Choroid plexus epithelial cell (primary cell): ENCODE measurements at regions not wholly inside any gene's neighbourhood (a gene's known extent, or its start where the extent isn't known, plus 50 kb on each side); places are given as distances from the start of the nearest gene placed in this dataset.

ENCODE experiments used
- DNase-seq: peaks from one replicate; pipeline ENCODE4 v3.0.0-alpha.2; 2010; ENCODE audit warnings: low read depth
- H3K4me3 ChIP-seq: 2 replicates; pipeline ENCODE4 v1.5.1; 2011; ENCODE audit warnings: low read depth, mild to moderate bottlenecking, control low read depth, low read length, moderate library complexity
- CTCF ChIP-seq: conservative IDR thresholded peaks from 2 replicates; pipeline ENCODE4 v1.5.1; 2011; ENCODE audit warnings: low read depth, mild to moderate bottlenecking, control low read depth, inconsistent platforms, low read length, moderate library complexity

DNA sequence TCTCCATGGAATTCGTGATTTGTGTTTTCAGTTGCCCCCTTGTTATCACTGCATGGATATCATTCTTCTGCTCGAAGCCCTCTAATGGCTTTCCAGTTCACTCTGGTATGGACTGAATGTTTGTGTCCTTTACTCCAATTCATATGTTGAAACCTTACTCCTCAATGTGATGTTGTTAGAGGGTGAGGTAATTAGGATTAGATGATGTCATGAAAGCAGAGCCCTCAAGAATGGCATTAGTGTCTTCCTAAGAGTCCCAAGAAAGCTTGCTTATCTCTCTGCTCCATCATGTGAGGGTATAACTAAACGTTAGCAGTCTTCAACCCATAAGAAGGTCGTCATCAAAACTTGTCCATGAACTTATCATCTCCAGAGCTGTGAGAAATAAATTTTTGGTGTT lies 1626.3 kb upstream of the MIR17HG start:
- no peak for TF ChIP-seq CTCF
- H3K4me3 ChIP-seq, result no peak overlapping the region
- no peak for DNase-seq

GRCh38 chr13:89726690-89727435 lies 1620.6 kb upstream of the MIR17HG start:
- TF ChIP-seq CTCF, result no peak
- no peak overlapping the region for H3K4me3 ChIP-seq
- DNase-seq, result peak; percentile 92

- no peak overlapping the region for H3K4me3 ChIP-seq
- no peak for DNase-seq
- TF ChIP-seq CTCF, result no peak
These were observed 1613.7 kb upstream of the MIR17HG start for GRCh38 chr13:89733829-89734228.

DNA sequence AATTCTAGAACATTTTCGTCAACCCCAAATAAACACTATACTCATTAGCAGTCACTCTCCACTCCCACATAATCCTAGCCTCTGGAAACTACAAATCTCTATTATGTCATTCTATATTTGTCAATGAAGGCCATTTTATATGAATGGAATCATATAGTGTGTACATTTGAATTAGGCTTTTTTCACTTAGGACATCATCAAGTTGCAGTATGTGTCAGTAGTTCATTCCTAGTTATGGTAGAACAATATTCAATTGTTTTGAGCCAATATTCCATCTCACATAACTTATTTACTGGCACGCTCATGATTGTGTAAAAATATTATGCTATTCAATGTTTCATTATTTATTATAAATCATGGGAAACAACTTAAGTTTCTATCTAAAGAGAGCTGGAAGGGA lies 1610.4 kb upstream of the MIR17HG start:
- no peak for TF ChIP-seq CTCF
- H3K4me3 ChIP-seq, result no peak overlapping the region
- no peak for DNase-seq

DNA sequence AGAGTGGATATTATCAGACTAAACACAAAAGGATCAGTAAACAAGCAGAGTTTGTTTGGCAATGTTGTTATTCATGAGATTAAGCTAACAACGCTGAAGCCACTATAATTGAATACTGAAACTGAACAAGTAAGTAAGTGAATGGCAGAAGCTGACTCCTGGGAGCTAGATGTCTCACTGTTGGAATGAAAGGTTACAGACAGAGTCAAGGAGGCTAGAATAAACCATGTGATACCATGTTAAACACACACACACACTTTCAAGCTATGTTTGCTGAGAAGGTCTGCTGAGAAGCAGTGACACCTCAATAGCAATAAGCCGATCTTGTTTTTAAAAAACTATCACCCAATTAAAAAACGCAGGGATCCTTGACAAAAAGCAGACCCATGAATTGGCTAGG lies 1609.4 kb upstream of the MIR17HG start:
- H3K4me3 ChIP-seq, result no peak overlapping the region
- DNase-seq, result no peak
- no peak for TF ChIP-seq CTCF

- TF ChIP-seq CTCF, result no peak
- no peak for DNase-seq
- H3K4me3 ChIP-seq, result no peak overlapping the region
These were observed 1606.3 kb upstream of the MIR17HG start for GRCh38 chr13:89740994-89741685.

DNA sequence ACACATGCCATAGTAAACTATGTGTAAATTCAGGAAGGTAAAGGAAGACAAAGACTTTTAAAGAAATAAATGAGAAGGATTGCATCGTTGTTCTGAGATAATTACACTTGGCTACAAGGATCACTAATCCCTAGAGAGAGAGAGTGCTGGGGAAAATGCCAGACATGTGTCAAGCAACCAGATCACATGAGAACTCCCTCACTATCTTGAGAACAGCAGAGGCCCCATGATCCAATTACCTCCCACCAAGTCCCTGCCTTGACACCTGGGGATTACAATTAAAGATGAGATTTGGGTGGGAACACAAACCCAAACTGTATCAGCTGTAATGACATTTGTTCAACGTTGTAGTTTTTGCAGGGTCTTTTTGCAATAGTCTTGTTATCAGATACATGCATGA lies 1600.9 kb upstream of the MIR17HG start:
- peak; percentile 49 for DNase-seq
- no peak overlapping the region for H3K4me3 ChIP-seq
- TF ChIP-seq CTCF, result no peak
